DND-41 (cell line): ENCODE measurements at regions not wholly inside any gene's neighbourhood (a gene's known extent, or its start where the extent isn't known, plus 50 kb on each side); places are given as distances from the start of the nearest gene placed in this dataset.
"Not testable (repeated sequence)": the region's sequence is repeated elsewhere in the genome, so short reads cannot be mapped to it uniquely, and the experiment has no call there.

Experiments
- EZH2 ChIP-seq: IDR thresholded peaks from 3 replicates; pipeline ENCODE4 v1.6.1; 2012; ENCODE audit warnings: borderline replicate concordance, low read depth, mild to moderate bottlenecking, moderate library complexity, low read length, inconsistent platforms; ENCODE audit not compliant: severe bottlenecking
- TF ChIP-seq, protein P1 (sequence below): IDR thresholded peaks from 2 replicates; pipeline ENCODE4 v1.5.1; 2012; ENCODE audit warnings: borderline replicate concordance, low read length, moderate library complexity, mild to moderate bottlenecking; ENCODE audit not compliant: poor library complexity, severe bottlenecking; ENCODE audit errors: extremely low read depth

- TF ChIP-seq, protein P1, sequence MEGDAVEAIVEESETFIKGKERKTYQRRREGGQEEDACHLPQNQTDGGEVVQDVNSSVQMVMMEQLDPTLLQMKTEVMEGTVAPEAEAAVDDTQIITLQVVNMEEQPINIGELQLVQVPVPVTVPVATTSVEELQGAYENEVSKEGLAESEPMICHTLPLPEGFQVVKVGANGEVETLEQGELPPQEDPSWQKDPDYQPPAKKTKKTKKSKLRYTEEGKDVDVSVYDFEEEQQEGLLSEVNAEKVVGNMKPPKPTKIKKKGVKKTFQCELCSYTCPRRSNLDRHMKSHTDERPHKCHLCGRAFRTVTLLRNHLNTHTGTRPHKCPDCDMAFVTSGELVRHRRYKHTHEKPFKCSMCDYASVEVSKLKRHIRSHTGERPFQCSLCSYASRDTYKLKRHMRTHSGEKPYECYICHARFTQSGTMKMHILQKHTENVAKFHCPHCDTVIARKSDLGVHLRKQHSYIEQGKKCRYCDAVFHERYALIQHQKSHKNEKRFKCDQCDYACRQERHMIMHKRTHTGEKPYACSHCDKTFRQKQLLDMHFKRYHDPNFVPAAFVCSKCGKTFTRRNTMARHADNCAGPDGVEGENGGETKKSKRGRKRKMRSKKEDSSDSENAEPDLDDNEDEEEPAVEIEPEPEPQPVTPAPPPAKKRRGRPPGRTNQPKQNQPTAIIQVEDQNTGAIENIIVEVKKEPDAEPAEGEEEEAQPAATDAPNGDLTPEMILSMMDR = not testable (repeated sequence)
- not testable (repeated sequence) for TF ChIP-seq EZH2
Observed at GRCh38 chr6:40133981-40134380, 199.7 kb upstream of the MOCS1 start.
